HG03520 (cell line): ENCODE measurements at regions not wholly inside any gene's neighbourhood (a gene's known extent, or its start where the extent isn't known, plus 50 kb on each side); places are given as distances from the start of the nearest gene placed in this dataset.
"Not testable (repeated sequence)": the region's sequence is repeated elsewhere in the genome, so short reads cannot be mapped to it uniquely, and the experiment has no call there.

ENCODE experiments used
- ATAC-seq: cut with Tn5 transposase; IDR thresholded peaks from one replicate; pipeline ENCODE4 v1.9.1; 2021; ENCODE audit warnings: mild to moderate bottlenecking, moderate library complexity; ENCODE audit not compliant: unreplicated experiment

GRCh38 chr13:50611117-50611781 is 232.2 kb downstream of the DLEU7 start:
- no peak for ATAC-seq

DNA sequence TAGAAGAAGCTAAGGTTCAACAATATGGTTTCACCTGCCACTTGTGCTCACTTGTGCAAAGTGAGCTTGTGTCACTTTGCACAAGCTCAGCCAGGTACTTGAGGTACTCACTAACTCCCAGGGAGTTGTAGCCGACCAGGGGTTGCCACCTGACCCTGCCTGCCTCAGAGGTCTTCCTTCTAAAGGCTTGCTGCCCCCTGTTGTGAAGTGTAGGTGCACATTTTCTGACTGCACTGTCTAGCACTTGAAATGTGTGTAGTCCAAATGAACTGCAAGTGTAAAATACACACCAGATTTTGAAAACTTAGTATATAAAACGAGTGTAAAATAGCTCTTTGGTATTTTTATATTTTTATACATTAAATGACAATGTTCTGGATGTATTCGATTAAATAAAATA is 230.8 kb downstream of the DLEU7 start:
- ATAC-seq, result no peak

GRCh38 chr13:50613356-50613831 is 230.1 kb downstream of the DLEU7 start:
- no peak for ATAC-seq

- no peak for ATAC-seq
Observed at GRCh38 chr13:50615234-50615633, 228.3 kb downstream of the DLEU7 start.

DNA sequence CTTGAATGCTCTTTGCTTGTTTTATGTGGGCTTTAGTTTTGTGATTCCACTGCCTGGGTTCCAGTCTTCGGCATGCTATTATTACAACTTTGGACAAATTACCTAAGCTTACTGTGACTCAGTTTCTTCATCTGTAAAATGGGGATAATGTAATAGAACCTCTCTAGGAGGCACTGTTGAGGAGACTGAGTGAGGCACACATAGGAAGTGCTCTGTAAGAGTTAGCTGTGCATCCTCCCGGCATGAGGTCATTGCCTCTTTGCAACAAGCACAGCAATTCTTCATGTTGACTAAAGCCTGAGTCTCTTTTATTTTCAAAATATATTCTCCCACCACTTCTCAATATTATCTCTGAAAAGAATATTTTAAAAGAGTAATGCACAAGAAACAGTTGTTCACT is 227.4 kb downstream of the DLEU7 start:
- ATAC-seq, result no peak

- ATAC-seq, result no peak
Observed at GRCh38 chr13:50617134-50617721, 226.3 kb downstream of the DLEU7 start.

DNA sequence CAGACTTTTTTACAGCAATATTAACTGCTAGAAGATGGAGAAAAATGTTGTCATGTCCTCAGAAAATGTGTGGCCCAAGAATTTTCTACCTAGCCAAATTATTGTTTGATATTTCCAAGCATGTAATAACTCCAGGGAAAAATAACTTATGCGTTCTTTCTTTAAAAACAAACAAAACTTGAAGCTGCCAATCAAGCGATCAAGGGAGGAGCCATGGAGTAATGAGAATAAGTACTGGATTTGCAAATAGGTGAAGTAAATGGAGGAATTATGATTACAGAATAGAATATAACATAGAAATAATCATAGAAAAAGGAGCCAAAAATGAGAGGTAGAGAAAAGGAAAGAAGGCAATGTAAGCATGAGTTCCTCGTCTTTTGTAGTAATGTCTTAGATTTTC is 225.3 kb downstream of the DLEU7 start:
- ATAC-seq, result no peak

DNA sequence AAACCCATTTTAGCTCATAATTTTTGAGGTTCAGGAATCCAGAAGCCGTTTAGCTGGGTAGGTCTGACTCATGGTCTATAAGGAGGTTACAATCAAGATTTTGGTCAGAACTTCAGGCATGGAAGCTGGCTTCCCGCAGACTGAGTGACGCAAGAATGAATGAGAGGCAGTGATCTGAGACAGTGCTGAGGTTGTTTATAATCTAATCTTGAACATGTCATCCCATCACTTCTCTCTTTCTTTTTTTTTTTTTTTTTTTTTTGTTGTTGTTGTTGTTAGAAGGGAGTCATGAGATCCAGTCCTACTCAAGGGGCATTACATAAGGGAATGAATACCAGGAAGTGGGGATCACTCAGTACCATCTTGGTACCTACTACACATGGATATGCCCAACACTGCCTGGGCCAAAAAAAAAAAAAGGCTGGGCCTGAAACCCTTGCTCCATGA is 217.4 kb downstream of the DLEU7 start:
- no peak for ATAC-seq

DNA sequence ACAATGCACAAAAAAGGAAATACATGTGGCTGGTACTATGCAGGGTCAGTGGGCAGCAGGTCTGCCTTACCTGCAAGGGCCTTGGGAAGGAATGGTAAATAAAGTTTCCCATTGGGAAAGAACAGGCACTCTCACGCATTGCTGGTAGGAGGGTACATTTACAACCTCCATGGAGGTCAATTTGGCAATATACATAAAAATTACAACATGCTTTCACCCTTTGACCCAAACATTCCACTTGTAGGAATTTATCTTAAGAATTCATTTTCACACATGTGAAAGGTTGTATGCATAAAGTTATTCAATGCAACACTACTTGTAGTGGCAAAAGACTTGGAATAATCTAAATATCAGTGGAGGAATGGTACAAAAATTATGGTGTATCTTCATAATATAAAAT is 216.4 kb downstream of the DLEU7 start:
- ATAC-seq, result no peak

DNA sequence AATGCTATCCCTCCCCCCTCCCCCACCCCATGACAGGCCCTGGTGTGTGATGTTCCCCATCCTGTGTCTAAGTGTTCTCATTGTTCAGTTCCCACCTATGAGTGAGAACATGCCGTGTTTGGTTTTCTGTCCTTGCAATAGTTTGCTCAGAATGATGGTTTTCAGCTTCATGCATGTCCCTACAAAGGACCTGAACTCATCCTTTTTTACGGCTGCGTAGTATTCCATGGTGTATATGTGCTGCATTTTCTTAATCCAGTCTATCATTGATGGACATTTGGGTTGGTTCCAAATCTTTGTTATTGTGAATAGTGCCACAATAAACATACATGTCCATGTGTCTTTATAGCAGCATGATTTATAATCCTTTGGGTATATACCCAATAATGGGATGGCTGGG is 215.0 kb downstream of the DLEU7 start:
- not testable (repeated sequence) for ATAC-seq

GRCh38 chr13:50629497-50629896 is 214.0 kb downstream of the DLEU7 start:
- no peak for ATAC-seq

DNA sequence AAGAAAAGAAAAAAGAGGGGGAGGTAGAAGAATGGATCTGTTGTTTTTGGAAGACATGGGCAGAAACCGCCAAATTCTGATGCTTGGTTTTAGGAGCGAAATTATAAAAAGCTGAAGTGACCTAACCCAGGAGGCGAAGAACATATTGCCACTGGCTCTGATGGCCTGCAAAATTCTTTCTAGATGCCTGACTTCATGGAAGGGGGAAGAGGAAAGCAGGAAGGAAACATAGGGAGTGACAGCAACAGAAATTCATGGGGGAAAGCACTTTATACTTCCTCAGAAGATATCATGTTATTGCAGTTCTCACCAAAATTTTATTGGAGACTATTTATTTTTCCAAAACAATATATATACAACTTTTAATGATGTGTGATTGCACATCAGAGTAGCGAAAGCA is 213.5 kb downstream of the DLEU7 start:
- ATAC-seq, result no peak

DNA sequence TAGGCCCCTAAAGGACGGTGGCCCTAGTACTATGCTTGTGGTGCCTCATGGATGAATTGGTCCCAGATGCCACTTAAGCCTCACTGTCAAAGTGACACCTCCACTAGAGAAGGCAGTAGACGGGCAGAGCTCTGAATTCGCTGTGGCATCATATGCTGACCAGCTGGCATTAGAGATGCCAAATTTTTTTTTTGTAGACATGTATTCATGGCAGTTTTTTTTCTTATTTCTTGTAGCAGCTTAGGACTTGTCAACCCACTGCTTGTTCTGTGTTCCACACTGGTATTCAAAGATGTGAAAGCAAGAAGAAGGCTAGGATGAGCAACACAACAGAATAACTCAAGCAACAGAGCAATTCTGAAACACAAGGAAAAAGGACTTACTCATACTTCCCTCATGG is 212.5 kb downstream of the DLEU7 start:
- ATAC-seq, result no peak

GRCh38 chr13:50634339-50634738 is 209.2 kb downstream of the DLEU7 start:
- ATAC-seq, result no peak

DNA sequence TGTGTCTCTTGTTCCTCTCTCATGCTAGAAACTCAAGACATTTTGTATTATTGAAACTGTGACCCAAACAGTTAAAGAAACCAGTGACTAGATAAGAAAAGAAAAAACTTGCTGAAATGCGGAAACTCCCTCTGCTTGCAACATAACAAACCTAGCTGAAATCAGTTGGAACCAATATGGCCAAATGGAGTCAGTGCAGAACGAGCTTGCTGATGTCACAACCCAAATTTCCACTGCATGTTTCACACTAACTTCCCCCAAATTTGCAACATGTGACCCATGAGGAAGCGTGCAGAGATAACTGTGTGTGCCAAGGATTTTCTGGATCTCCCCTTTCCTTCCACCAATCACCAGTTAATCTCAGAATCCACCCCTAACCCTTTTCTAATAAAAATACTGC is 208.0 kb downstream of the DLEU7 start:
- ATAC-seq, result peak; percentile 68

DNA sequence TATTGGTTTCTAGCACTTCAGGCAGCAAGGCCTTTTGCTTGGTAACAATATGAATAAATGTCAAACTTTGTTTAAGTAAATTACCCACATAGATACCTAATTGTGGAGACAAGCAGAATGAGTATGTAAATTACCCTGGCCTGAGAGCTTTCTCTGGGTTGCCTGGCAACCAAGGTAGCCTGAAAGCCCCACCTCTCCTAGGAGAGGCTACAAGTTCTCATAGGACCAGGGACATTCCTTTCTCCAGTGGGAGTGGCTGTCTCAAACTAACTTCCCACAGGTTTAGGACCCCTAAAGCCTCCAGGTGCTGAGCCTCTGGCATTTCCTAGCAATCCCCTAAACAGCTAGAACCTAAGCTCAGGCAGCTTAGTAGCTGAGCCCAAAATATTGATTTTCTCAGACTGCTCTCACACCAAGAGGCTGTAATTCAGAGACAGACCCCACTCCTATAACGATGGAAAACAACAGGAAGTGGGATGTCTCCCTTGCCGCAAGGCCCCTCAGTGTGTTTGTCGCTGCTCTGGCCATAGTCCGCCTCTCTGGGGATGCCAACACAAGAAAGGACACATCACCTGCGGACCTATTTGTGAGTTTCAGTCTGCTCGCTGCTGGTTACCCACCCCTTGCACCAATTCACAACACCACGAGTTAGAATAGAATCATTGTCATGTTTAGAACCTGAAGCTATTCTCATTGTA is 207.3 kb downstream of the DLEU7 start:
- peak; percentile 70 for ATAC-seq

- ATAC-seq, result no peak
Observed at GRCh38 chr13:50643060-50643459, 200.4 kb downstream of the DLEU7 start.

GRCh38 chr13:50644081-50644871 is 199.2 kb downstream of the DLEU7 start:
- ATAC-seq, result no peak

GRCh38 chr13:50645092-50645491 is 198.4 kb downstream of the DLEU7 start:
- ATAC-seq, result no peak

DNA sequence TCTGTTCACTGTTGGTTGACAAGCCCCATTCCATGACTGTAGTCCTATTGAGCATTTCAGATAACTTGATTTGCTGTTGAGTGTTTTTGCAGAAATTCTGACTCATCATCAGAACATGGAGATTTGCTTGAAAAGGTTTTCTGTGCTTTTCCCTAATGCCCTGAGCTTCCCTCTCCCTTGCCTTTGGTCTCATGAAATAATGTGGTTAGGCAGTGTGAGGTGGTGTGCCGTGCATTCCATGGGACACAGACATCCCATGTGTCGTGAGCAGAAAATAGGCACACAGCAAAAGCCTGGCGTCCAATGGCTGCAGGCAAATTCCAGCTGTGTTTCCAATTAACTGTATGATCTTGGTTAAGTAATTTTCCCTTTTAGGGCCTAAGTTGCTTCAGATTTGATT is 197.4 kb downstream of the DLEU7 start:
- no peak for ATAC-seq

GRCh38 chr13:50649211-50649610 is 194.3 kb downstream of the DLEU7 start:
- ATAC-seq, result no peak
